ENCODE measurements at regions not wholly inside any gene's neighbourhood (a gene's known extent, or its start where the extent isn't known, plus 50 kb on each side); places are given as distances from the start of the nearest gene placed in this dataset.

DNA sequence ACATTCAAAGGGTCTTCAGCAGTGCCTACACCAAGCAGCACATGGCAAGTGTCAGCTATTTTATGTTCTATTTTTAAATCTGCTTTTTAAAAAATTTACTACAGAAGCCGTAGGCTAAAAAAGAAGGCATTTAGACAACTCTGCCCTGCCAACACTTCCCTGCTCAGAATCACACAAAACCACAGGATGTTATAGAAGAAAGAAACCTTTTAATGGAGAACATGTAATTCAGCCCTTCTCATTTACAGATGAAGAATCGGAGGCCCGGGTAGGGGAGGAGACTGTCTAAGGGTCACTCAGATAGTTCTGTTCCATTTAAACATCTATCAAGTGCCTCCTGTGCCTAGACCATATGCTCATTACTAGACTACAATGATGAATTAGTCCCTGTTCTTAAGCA, 171.8 kb upstream of the NTF3 start:
- TF ChIP-seq, protein P1, sequence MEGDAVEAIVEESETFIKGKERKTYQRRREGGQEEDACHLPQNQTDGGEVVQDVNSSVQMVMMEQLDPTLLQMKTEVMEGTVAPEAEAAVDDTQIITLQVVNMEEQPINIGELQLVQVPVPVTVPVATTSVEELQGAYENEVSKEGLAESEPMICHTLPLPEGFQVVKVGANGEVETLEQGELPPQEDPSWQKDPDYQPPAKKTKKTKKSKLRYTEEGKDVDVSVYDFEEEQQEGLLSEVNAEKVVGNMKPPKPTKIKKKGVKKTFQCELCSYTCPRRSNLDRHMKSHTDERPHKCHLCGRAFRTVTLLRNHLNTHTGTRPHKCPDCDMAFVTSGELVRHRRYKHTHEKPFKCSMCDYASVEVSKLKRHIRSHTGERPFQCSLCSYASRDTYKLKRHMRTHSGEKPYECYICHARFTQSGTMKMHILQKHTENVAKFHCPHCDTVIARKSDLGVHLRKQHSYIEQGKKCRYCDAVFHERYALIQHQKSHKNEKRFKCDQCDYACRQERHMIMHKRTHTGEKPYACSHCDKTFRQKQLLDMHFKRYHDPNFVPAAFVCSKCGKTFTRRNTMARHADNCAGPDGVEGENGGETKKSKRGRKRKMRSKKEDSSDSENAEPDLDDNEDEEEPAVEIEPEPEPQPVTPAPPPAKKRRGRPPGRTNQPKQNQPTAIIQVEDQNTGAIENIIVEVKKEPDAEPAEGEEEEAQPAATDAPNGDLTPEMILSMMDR (IDR thresholded peaks at IDR 0.05) = no peak
- no peak for TF ChIP-seq POLR2A (IDR thresholded peaks at IDR 0.05)
- no peak for TF ChIP-seq POLR2AphosphoS5 (IDR thresholded peaks at IDR 0.05)

All from stomach (tissue), 4 donors.